ENCODE measurements at regions not wholly inside any gene's neighbourhood (a gene's known extent, or its start where the extent isn't known, plus 50 kb on each side); places are given as distances from the start of the nearest gene placed in this dataset.

GRCh38 chr12:93944911-93945310 lies 203.5 kb upstream of the PLXNC1 start:
- no peak for DNase-seq

GRCh38 chr12:93946542-93947150 lies 201.7 kb upstream of the PLXNC1 start:
- no peak for DNase-seq

DNA sequence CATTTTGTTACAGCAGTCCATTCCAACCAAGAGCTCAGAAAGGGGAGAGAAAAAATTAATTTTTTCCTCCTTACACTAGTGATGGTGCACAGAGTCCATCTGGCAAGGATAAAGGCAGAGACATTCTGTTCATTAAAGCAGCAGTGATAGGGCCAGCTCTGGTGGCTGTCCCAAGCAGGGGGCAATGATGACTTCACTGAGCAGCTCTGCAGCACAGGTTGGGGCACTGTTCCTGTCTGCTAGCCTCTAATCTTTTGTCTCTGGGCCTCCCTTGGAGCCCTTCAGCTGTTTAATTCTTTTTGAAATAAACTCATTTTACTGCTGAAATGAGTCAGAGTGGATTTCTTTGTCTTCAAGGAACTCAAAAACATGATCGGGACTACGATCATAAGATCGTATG lies 200.9 kb upstream of the PLXNC1 start:
- DNase-seq = no peak

- DNase-seq = no peak
These were observed 198.1 kb upstream of the PLXNC1 start for GRCh38 chr12:93950311-93950710.

DNA sequence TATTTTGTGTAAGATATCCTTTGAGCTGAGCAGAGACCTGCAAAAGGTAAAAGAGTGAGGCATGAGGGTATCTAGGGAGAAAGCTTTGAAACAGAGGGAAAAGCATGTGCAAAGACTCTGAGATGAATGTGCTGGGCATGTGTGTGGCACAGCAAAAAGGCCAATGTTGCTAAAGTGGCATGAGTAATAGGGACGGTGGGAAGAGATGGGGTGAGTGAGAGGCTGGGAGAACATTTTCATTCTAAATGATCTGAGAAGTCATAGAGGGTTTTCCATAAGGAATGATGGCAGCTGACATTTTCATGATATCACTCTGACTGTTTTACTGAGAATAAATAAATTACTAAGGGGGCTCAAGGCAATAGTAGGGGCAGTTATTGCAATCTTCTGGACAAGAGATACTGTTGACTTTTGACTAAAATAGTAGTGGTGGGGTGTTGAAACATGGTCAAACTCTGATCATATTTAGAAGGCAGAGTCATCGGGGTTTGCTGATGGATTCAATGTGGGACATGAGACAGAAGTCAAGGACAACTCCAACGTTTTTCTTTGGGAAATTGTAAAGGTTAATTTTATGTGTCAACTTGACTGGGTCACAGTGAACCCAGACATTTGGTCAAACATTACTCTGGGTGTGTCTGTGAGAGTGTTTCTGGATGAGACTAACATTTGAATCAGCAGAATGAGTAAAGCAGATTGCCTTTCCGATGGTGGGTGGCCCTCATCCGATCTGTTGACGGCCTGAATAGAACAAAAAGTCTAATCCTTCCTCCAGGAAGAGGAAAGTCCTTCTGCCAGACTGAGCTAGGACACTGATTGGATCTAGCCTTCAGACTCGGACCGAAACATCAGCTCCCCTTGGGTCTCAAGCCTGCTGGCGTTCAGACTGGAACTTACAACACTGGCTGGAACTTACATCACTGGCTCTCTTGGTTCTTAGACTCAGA lies 193.9 kb upstream of the PLXNC1 start:
- no peak for DNase-seq

DNA sequence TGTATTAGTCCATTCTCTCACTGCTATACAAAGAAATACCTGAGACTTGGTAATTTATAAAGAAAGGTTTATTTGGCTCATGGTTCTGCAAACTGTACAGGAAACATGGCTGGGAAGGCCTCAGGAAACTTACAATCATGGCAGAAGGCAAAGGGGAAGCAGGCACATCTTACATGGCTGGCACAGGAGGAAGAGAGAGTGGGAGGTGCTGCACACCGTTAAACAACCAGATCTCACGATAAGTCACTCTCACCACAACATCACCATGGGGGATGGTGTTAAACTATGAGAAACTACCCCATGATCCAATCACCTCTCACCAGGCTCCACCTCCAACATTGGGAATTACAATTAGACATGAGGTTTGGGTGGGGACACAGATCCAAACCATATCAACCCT lies 191.8 kb upstream of the PLXNC1 start:
- DNase-seq = no peak

- DNase-seq = no peak
These were observed 191.2 kb upstream of the PLXNC1 start for GRCh38 chr12:93957168-93957567.

DNA sequence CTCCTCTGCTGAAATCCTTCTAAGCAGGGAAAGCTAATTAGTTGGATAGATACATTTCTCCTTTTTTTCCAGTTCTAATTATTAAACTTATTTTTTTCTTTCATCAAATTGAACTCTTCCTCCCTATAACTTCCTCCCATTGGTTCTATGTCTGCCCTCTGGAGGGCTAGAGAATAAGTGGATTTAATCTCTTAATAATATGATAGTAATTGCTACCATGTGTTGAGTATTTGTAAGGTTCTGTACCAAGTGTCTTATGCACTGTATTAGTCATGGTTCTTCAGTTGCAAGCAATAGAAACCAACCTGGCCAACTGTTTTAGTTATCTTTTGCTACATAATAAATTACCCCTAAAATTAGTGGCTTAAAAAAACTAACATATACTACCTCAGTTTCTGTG lies 190.5 kb upstream of the PLXNC1 start:
- DNase-seq = no peak

DNA sequence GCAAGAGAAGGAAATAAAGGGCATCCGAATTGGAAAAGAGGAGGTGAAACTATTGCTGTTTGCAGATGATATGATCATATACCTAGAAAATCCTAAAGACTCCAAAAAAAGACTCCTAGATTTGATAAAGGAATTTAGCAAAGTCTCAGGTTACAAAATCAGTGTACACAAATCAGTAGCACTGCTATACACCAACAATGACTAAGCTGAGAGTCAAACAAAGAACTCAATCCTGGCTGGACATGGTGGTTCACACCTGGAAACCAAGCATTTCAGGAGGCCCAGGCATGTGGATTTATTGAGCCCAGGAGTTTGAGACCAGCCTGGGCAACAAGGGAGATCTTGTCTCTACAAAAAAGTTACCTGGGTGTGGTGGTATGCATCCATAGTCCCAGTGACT lies 188.7 kb upstream of the PLXNC1 start:
- DNase-seq = no peak

GRCh38 chr12:93960521-93960920 lies 187.9 kb upstream of the PLXNC1 start:
- DNase-seq = no peak

GRCh38 chr12:93962336-93962735 lies 186.0 kb upstream of the PLXNC1 start:
- DNase-seq = no peak

DNA sequence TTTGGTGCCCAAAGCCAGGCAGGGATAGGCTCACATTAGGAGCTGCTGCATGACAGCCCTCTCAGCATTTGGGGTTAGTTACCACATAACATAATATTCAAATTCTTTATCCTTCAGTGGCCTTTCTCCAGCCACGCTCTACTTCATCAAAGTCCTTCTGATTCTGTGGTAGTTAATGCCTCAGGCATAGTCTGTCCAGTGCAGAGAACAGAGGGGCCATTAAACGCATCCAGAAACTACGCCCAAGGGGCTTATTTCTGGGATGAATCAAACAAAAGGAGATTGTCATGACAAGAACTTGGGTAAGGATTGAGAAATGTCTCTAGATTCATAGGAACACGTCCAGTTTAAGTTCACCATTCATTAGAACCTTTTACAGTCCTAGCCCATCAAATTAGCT lies 183.4 kb upstream of the PLXNC1 start:
- DNase-seq = no peak

- no peak for DNase-seq
These were observed 181.8 kb upstream of the PLXNC1 start for GRCh38 chr12:93966516-93967133.

DNA sequence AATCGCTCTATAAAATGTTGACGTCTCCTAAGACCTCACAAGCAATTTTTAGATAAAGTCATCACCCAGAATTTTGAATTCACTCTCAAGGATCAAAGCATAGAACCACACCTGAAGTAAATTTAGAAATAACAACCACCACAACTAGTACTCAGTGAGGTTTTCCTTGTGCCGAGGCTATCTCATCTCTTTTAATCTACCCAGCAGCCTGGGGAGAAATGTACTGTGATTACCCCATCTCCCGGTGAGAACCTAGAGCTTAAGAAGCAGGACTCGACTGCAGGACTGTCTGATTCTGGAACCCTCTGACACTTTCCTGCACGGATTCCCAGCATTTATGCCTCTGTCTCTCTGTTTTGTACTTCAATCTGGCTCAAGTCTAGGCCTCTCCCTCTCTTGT lies 180.9 kb upstream of the PLXNC1 start:
- DNase-seq = no peak

DNA sequence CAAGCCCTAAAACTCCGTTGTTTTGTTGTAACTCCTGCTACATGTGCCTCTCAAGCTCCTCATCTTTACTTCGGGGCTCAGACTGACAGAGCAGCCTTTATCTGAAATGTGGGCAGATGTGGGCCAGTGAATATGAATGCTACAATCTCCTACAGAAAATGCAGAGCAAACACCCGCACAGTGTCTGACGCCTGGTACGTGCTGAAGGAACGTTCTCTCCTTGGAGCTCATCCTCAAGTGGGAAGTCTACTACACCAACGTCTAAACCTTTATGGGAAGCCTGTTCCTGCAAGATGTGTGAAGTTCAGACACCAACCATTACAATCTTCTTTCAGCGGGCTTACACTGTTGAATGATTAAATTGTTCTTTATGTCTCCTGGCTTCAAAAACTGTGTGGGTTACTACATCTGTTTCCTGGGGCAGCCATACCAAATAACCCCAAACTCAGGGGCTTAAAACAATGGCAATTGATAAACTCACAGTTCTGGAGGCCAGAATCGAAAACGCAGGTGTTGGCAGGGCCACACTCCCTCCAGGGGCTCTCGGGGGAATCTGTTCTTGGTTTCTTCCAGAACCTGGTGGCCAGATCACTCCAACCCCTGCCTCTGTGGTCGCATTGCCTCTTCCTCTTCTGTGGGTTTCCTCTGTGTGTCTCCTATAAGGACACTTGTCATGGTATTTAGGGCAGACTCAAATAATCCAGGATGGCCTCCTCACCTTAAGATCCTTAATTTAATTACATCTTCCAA lies 179.7 kb upstream of the PLXNC1 start:
- DNase-seq = no peak

- DNase-seq = no peak
These were observed 177.3 kb upstream of the PLXNC1 start for GRCh38 chr12:93970900-93971688.

- no peak for DNase-seq
These were observed 175.8 kb upstream of the PLXNC1 start for GRCh38 chr12:93972411-93973208.

GRCh38 chr12:93974252-93974651 lies 174.1 kb upstream of the PLXNC1 start:
- DNase-seq = no peak

- DNase-seq = no peak
These were observed 172.4 kb upstream of the PLXNC1 start for GRCh38 chr12:93976024-93976423.

DNA sequence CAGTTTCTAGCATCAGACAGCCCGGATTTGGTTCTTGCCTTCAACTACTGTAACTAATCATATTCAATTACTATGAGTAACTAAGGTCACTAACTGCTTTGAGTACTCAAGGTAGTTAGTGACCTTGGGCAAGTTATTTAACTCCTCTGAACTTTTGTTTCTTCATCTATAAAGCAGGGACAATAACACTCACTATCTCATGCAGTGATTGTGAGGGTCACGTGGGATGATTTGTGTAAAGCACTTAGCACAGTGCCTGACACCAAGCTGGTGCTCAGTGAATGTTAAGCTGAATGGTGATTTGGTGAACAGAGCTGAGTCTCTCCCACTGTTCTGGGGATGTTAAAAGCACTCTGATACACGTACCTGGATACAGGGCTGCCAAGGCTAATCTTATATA lies 171.3 kb upstream of the PLXNC1 start:
- DNase-seq = no peak

DNA sequence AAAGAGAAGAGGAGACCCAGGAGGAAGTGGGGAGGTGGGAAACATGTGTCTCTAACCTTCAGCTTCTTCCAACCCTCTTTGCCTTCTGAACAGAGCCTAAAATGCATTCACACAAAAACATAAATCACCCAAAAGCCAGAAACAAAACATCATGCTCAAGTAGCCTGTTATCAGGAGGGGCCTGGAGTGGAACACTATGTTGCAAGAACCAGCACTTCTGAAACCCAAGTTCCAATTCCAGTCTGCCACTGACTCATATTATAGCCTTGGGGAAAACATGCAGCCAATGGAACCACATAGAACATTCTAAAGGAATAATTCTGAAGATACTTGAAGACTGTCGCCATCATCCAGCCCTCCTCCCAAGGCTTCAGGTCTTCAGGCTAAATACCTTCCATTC lies 169.8 kb upstream of the PLXNC1 start:
- no peak for DNase-seq

- no peak for DNase-seq
These were observed 169.2 kb upstream of the PLXNC1 start for GRCh38 chr12:93979189-93979588.

Measured in DMS 273 treated with DMSO at 0.1 percent for 48 hours (cell line).